ENCODE measurements at regions not wholly inside any gene's neighbourhood (a gene's known extent, or its start where the extent isn't known, plus 50 kb on each side); places are given as distances from the start of the nearest gene placed in this dataset.

DNA sequence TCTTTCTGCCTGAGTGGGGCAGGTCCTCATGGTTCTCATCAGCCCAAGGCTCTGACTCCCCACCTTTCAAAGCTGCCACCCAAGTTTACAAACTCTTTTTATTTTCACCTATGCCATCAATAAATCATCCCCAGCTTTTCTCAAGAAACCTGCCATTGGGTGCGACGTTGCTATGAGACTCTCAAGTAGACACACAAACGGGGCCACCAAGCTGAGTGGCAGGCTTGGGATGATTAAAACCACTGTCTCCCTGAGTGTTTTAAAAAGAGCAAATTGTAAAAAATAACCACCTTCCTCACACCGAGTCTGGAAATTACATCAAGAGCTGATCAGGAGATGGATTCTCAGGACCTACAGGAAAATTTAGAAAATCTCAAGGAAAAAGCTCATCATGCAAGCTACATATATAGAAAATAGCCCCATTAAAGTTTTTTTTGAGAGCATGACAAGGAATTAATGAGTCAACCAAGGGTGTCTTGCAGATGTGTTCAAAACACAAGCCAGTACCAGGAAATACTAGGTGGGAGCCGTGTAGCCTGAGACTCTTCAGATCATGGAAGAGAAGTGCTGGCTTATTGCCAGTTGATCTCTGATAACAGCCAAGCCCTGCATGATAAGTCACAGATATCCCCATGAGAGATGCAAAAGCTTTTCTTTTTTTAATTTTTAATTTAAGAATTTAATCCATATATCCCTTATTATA, 158.4 kb upstream of the BACE2 start:
- TF ChIP-seq, protein P1, sequence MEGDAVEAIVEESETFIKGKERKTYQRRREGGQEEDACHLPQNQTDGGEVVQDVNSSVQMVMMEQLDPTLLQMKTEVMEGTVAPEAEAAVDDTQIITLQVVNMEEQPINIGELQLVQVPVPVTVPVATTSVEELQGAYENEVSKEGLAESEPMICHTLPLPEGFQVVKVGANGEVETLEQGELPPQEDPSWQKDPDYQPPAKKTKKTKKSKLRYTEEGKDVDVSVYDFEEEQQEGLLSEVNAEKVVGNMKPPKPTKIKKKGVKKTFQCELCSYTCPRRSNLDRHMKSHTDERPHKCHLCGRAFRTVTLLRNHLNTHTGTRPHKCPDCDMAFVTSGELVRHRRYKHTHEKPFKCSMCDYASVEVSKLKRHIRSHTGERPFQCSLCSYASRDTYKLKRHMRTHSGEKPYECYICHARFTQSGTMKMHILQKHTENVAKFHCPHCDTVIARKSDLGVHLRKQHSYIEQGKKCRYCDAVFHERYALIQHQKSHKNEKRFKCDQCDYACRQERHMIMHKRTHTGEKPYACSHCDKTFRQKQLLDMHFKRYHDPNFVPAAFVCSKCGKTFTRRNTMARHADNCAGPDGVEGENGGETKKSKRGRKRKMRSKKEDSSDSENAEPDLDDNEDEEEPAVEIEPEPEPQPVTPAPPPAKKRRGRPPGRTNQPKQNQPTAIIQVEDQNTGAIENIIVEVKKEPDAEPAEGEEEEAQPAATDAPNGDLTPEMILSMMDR (conservative IDR thresholded peaks at IDR 0.05) = no peak

DNA sequence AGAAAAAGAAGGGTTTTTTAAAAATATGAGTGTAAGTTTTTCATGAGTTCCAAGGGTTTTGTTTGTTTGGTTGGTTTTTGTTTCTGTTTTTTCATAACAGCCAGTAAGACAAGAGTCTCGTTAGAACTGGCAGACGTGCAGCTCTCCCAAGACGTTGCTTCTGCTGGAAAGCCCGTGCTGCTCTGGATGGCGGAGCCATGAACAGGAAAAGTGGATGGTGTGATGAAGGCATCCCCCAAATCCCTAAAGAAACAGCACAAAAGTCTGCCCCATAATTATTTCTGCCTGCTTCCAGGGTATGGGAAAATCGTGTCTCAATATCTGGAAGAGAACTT, 157.9 kb upstream of the BACE2 start:
- TF ChIP-seq, protein P1 (conservative IDR thresholded peaks at IDR 0.05) = no peak
- H3K27ac ChIP-seq = no peak overlapping the region

More for the DNA sequence above, 158.4 kb upstream of the BACE2 start:
- H3K27ac ChIP-seq = no peak overlapping the region

GRCh38 chr21:41011098-41011731, 156.7 kb upstream of the BACE2 start:
- TF ChIP-seq, protein P1 (conservative IDR thresholded peaks at IDR 0.05) = no peak
- no peak overlapping the region for H3K27ac ChIP-seq

DNA sequence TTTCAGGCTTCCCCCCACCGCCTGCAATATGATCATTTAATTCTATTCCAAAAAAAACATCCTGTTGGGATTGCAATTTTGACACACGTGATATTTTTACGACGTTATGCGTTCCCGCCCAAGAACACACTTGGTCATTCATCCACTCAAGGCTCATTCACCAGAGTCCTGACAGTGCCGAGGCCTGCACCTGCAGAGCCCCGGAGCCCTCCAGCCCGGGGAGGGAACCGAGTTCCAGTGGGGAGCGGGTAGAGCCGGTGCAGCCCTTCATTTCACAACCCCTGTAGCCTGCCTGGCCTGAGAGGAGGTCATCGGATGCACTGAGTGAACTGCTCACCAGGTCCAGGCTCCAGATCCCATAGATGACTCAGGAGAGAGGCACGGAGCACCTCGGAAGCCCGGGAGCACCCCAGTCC, 156.0 kb upstream of the BACE2 start:
- H3K27ac ChIP-seq = no peak overlapping the region
- TF ChIP-seq, protein P1 (conservative IDR thresholded peaks at IDR 0.05) = no peak

- TF ChIP-seq, protein P1 (conservative IDR thresholded peaks at IDR 0.05) = no peak
- no peak overlapping the region for H3K27ac ChIP-seq
Measured at GRCh38 chr21:41012425-41012824, 155.5 kb upstream of the BACE2 start.

DNA sequence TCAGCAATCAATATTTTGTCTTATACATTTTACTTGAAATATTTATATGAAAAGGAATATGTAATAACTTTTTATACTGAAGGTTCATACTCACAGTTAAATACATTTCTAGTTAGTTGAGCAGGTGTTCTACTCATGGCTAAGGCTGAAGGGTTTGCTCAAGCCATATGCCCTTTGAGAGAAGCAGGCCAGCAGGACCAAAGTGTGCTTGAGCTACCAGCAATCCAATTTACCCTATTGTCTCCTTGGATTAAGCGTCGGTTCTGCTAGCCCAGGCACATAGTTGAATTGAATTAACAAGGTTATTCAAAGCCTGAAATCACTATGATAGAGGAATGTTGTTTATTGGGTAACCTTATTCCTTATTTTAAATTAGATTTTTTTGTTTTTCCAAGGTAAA, 151.5 kb upstream of the BACE2 start:
- TF ChIP-seq, protein P1 (conservative IDR thresholded peaks at IDR 0.05) = no peak
- no peak overlapping the region for H3K27ac ChIP-seq

GRCh38 chr21:41018431-41018830, 149.5 kb upstream of the BACE2 start:
- TF ChIP-seq, protein P1 (conservative IDR thresholded peaks at IDR 0.05) = no peak
- H3K27ac ChIP-seq = no peak overlapping the region
